ENCODE measurements at regions not wholly inside any gene's neighbourhood (a gene's known extent, or its start where the extent isn't known, plus 50 kb on each side); places are given as distances from the start of the nearest gene placed in this dataset.

DNA sequence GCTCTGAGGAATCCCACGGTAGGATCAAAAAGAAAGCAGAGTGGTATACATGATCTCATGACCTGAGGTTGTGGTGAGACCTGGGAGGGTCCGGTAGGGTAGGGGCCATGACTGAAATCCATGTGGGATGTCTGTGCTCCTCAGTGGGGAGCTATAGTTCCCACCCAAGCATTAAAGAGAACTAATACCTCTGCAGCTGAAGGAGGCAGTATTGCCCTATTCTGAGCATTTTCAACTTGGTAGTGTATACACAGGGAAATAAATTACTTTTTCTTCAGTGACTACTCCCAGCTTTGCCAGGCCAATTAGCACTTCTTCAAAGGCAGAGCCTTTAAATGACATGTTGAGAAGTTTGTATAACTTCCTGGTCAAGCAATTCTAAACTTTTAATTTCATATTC, 613.8 kb downstream of the KCNH5 start:
- no peak overlapping the region for H3K4me3 ChIP-seq (replicated peaks in 1 of 2; ENCODE audit: low read depth in 2 of 2, low read length in 2 of 2)
- TF ChIP-seq, protein P1, sequence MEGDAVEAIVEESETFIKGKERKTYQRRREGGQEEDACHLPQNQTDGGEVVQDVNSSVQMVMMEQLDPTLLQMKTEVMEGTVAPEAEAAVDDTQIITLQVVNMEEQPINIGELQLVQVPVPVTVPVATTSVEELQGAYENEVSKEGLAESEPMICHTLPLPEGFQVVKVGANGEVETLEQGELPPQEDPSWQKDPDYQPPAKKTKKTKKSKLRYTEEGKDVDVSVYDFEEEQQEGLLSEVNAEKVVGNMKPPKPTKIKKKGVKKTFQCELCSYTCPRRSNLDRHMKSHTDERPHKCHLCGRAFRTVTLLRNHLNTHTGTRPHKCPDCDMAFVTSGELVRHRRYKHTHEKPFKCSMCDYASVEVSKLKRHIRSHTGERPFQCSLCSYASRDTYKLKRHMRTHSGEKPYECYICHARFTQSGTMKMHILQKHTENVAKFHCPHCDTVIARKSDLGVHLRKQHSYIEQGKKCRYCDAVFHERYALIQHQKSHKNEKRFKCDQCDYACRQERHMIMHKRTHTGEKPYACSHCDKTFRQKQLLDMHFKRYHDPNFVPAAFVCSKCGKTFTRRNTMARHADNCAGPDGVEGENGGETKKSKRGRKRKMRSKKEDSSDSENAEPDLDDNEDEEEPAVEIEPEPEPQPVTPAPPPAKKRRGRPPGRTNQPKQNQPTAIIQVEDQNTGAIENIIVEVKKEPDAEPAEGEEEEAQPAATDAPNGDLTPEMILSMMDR (IDR thresholded peaks at IDR 0.05; ENCODE audit: low read depth, low read length), result no peak
- DNase-seq (ENCODE audit: low read depth in 2 of 2), result no peak

DNA sequence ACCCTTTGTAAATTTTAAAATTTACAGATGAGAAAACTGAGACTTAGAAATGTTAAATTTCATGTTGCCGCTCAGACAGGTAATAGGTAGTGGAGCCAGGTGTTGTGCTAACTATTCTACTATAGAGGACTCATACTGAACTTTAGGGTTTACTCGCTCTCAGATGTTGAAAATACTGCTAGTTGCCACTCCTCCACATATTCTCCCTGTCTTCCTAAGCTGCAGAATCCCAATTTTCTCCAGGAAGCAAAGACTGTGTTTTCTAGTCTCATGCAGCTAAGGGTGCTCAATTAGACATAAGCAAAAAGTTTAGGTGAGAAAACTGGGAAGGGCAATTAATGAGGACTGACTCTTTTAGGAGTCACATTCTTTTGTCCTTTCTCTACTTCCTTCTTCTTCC, 612.3 kb downstream of the KCNH5 start:
- TF ChIP-seq, protein P1 (IDR thresholded peaks at IDR 0.05; ENCODE audit: low read depth, low read length), result no peak
- no peak for DNase-seq (ENCODE audit: low read depth in 2 of 2)
- no peak overlapping the region for H3K4me3 ChIP-seq (replicated peaks in 1 of 2; ENCODE audit: low read depth in 2 of 2, low read length in 2 of 2)

DNA sequence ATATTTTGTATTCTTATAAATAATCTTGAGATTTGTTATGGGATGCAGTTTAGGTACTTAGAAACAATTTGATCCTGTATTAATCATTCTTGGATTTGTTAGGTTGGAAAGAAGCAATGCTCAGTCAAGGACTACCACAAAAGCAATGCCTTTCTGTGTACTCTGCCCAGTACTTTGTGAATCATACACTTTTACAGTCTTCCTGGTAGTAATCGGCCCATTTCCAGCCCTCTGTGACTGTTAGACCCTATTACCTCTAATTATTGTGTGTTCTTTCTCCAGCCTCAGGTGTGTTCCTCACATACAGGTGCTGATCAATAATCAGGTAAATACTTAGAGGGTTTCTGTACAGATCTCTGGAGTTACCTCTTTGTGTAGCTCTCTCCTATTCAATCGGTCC, 609.0 kb downstream of the KCNH5 start:
- TF ChIP-seq, protein P1 (IDR thresholded peaks at IDR 0.05; ENCODE audit: low read depth, low read length), result no peak
- no peak overlapping the region for H3K4me3 ChIP-seq (replicated peaks in 1 of 2; ENCODE audit: low read depth in 2 of 2, low read length in 2 of 2)
- peak in 1 of 2 donors; percentile 15 for DNase-seq (ENCODE audit: low read depth in 2 of 2)

DNA sequence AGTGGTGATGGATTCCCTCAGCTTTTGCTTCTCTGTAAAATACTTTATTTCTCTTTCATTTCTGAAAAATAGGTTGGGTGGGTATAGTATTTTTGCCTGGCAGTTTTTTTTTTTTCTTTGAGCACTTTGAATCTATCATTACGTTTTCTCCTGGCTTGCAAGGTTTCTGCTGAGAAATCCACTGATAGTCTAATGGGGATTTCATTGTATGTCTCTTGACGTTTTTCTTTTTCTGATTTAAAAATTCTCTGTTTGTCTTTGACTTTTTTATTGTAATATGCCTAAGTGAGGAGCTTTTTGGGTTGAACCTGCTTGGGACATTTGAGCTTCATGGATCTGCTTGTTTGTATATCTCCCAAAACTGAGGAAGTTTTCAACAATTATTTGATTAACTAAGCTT, 606.0 kb downstream of the KCNH5 start:
- no peak for DNase-seq (ENCODE audit: low read depth in 2 of 2)
- H3K4me3 ChIP-seq (replicated peaks in 1 of 2; ENCODE audit: low read depth in 2 of 2, low read length in 2 of 2), result no peak overlapping the region
- TF ChIP-seq, protein P1 (IDR thresholded peaks at IDR 0.05; ENCODE audit: low read depth, low read length), result no peak

DNA sequence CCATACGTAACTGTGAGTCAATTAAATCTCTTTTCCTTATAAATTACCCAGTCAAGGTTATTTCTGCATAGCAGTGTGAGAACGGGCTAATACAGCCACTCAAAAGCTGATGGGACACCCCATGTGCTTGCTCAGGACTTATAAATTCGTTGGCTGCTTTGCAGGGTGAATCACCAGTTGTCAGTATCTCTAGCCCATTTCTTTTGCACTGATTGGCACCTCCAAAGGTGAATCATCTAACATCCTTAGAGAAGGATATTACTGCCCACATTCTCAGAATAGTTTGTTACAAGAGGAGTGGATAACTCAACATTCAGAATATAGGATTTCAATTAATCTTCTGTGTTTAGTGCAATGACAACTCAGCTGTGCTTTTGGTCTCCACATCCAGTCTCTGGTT, 601.5 kb downstream of the KCNH5 start:
- TF ChIP-seq, protein P1 (IDR thresholded peaks at IDR 0.05; ENCODE audit: low read depth, low read length), result no peak
- DNase-seq (ENCODE audit: low read depth in 2 of 2), result peak in 1 of 2 donors; percentile 78
- no peak overlapping the region for H3K4me3 ChIP-seq (replicated peaks in 1 of 2; ENCODE audit: low read depth in 2 of 2, low read length in 2 of 2)

DNA sequence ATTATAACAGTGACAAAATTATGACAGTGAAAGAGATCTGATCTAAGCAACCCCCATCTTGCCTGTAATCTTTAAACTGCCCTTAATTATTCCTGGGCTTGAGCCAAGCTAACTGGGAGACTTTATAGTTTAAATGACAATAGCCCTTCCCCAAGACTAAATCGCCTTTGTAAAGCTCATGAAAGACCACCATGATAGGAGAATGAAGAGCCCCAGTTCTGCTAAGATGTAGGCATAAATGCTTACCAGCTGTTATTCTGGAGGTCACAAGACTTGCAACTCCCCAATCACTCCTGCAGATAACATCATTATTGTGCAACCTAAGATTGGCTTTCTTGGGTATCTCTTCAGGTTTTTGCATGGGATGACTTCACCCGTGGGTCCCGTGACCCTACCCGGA, 599.7 kb downstream of the KCNH5 start:
- no peak for DNase-seq (ENCODE audit: low read depth in 2 of 2)
- TF ChIP-seq, protein P1 (IDR thresholded peaks at IDR 0.05; ENCODE audit: low read depth, low read length), result no peak
- no peak overlapping the region for H3K4me3 ChIP-seq (replicated peaks in 1 of 2; ENCODE audit: low read depth in 2 of 2, low read length in 2 of 2)

DNA sequence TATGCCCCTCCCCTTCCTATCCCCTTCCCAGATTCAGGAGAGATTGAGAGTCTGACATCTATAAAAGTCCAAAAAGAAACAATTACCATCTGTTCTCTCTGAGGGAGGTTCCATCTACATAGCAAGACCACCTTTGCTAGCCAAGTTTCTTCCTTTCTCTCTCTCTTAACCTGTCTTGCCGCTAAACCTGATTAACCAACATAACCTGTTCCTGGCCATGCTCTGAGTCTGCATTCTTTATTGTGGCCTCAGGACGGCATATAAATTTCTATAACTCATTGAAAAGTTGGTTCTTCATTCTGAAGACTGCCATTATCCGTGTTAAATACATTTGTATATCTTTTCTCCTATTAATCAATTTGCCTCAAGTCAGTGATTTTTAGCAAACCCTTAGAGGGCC, 594.0 kb downstream of the KCNH5 start:
- no peak for DNase-seq (ENCODE audit: low read depth in 2 of 2)
- TF ChIP-seq, protein P1 (IDR thresholded peaks at IDR 0.05; ENCODE audit: low read depth, low read length), result no peak
- H3K4me3 ChIP-seq (replicated peaks in 1 of 2; ENCODE audit: low read depth in 2 of 2, low read length in 2 of 2), result no peak overlapping the region

All from cardiac fibroblast (primary cell).